Endodermal cell (in vitro differentiated cells): ENCODE measurements at regions not wholly inside any gene's neighbourhood (a gene's known extent, or its start where the extent isn't known, plus 50 kb on each side); places are given as distances from the start of the nearest gene placed in this dataset.
"Not testable (repeated sequence)": the region's sequence is repeated elsewhere in the genome, so short reads cannot be mapped to it uniquely, and the experiment has no call there.

Experiments used
- DNase-seq: peaks from one replicate; pipeline ENCODE4 v3.0.0-alpha.2; 2017
- H3K27ac ChIP-seq: 2 replicates; pipeline ENCODE4 v1.5.1; 2013; ENCODE audit warnings: mild to moderate bottlenecking, low read depth, low read length, moderate library complexity
- H3K27me3 ChIP-seq: 2 replicates; pipeline ENCODE4 v1.6.1; 2013; ENCODE audit warnings: mild to moderate bottlenecking, low read length, moderate library complexity; ENCODE audit not compliant: insufficient read depth, control insufficient read depth, poor library complexity, severe bottlenecking
- H3K36me3 ChIP-seq: 2 replicates; pipeline ENCODE4 v1.7.0; 2013; ENCODE audit warnings: mild to moderate bottlenecking, low read length, moderate library complexity; ENCODE audit not compliant: control insufficient read depth, insufficient read depth
- H3K4me1 ChIP-seq: one replicate; pipeline ENCODE4 v1.7.0; 2013; ENCODE audit warnings: low read length; ENCODE audit not compliant: control insufficient read depth, insufficient read depth
- H3K4me3 ChIP-seq: 2 replicates; pipeline ENCODE4 v1.5.1; 2013; ENCODE audit warnings: mild to moderate bottlenecking, low read length, moderate library complexity
- H3K9ac ChIP-seq: 2 replicates; pipeline ENCODE4 v1.6.1; 2013; ENCODE audit warnings: mild to moderate bottlenecking, low read length, moderate library complexity; ENCODE audit not compliant: poor library complexity, severe bottlenecking; ENCODE audit errors: extremely low read depth
- H3K9me3 ChIP-seq: 2 replicates; pipeline ENCODE4 v1.6.1; 2013; ENCODE audit warnings: mild to moderate bottlenecking, low read length, moderate library complexity; ENCODE audit not compliant: control insufficient read depth
- H3K27ac Mint-ChIP-seq: 2 replicates; pipeline ENCODE4 v1.8.0; 2020; ENCODE audit warnings: mixed read lengths
- H3K27me3 Mint-ChIP-seq: 2 replicates; pipeline ENCODE4 v1.8.0; 2021; ENCODE audit warnings: mild to moderate bottlenecking, mixed read lengths; ENCODE audit not compliant: insufficient read depth
- H3K36me3 Mint-ChIP-seq: 2 replicates; pipeline ENCODE4 v1.8.0; 2020; ENCODE audit warnings: low read depth, mixed read lengths
- H3K4me1 Mint-ChIP-seq: 2 replicates; pipeline ENCODE4 v1.8.0; 2020; ENCODE audit warnings: mixed read lengths
- H3K4me3 Mint-ChIP-seq: 2 replicates; pipeline ENCODE4 v1.8.0; 2020; ENCODE audit warnings: mild to moderate bottlenecking, moderate library complexity, mixed read lengths
- H3K9me3 Mint-ChIP-seq: 2 replicates; pipeline ENCODE4 v1.8.0; 2020; ENCODE audit warnings: mild to moderate bottlenecking, mixed read lengths
- WGBS, 2 experiments: methylation state at CpG; one replicate each; pipeline versions ENCODE4 v1.1.5 to v1.1.7; 2013; ENCODE audit warnings: missing lambda C conversion rate in 2 of 2, mixed read lengths in 1 of 2; ENCODE audit not compliant: insufficient coverage in 1 of 2, insufficient read length in 1 of 2; 5-methylcytosine and 5-hydroxymethylcytosine counted together
- TF ChIP-seq, protein P1 (sequence below): fragments of 200-600 bp; sonication (generic); conservative IDR thresholded peaks from 2 replicates; pipeline ENCODE4 v1.5.0; 2021; ENCODE audit warnings: antibody characterized with exemption, mild to moderate bottlenecking

DNA sequence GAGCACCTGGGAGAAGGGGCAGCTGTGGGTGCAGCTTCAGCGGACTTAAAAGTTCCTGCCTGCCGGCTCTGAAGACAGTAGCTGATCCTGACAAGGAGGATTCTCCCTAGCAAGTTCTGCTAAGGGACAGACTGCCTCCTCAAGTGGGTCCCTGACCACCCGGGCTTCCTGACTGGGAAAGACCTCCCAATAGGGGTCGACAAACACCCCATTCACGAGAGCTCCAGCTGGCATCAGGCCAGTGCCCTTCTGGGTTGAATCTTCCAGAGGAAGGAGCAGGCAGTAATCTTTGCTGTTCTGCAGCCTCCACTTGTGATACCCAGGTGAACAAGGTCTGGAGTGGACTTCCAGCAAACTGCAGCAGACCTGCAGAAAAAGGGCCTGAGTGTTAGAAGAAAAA lies 632.9 kb downstream of the CCDC85A start:
- no peak for DNase-seq
- Mint-ChIP-seq H3K27ac (no peak overlapping the region), H3K36me3 (no peaks in the 10 kb centered on the region), H3K9me3 (peaks cover 16% of the 10 kb centered on the region), H3K27me3 (no peaks in the 10 kb centered on the region), H3K4me1 (no peaks in the 10 kb centered on the region), H3K4me3 (no peak overlapping the region)
- WGBS, 2 experiments = 82 to 100% methylated on average over 1 to 5 of the region's 5 CpGs
- Histone ChIP-seq H3K36me3 (no peaks in the 10 kb centered on the region), H3K27me3 (no peaks in the 10 kb centered on the region), H3K9me3 (no peaks in the 10 kb centered on the region), H3K27ac (no peak overlapping the region), H3K4me1 (no peaks in the 10 kb centered on the region), H3K4me3 (no peak overlapping the region), H3K9ac (no peak overlapping the region)
- TF ChIP-seq, protein P1, sequence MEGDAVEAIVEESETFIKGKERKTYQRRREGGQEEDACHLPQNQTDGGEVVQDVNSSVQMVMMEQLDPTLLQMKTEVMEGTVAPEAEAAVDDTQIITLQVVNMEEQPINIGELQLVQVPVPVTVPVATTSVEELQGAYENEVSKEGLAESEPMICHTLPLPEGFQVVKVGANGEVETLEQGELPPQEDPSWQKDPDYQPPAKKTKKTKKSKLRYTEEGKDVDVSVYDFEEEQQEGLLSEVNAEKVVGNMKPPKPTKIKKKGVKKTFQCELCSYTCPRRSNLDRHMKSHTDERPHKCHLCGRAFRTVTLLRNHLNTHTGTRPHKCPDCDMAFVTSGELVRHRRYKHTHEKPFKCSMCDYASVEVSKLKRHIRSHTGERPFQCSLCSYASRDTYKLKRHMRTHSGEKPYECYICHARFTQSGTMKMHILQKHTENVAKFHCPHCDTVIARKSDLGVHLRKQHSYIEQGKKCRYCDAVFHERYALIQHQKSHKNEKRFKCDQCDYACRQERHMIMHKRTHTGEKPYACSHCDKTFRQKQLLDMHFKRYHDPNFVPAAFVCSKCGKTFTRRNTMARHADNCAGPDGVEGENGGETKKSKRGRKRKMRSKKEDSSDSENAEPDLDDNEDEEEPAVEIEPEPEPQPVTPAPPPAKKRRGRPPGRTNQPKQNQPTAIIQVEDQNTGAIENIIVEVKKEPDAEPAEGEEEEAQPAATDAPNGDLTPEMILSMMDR = no peak

DNA sequence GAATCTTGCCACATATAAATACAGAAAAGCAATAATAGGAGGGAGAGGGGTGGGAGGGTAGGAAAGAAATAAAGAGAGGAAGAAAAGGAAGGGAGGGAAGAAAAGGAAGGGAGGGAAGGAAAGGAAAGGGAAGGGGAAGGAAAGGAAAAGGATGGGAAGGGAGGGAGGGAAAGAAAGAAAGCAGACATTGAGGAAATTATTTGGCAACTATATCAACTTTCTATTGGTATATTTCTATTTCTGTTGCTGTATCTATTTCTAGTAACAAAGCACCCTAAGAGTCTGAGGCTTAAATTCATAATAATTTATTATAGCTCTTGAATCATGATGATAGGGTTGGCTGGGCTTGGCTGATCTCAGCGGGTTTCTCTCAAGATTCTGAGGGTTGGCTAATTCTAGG lies 648.0 kb downstream of the CCDC85A start:
- Mint-ChIP-seq H3K9me3 (no peaks in the 10 kb centered on the region), H3K4me3 (no peak overlapping the region), H3K27me3 (no peaks in the 10 kb centered on the region), H3K36me3 (no peaks in the 10 kb centered on the region), H3K4me1 (no peaks in the 10 kb centered on the region), H3K27ac (no peak overlapping the region)
- DNase-seq = no peak
- no peaks in the 10 kb centered on the region for H3K4me1 ChIP-seq
- H3K9me3 ChIP-seq = no peaks in the 10 kb centered on the region
- WGBS, 2 experiments = 81% methylated on average over 1 of the region's 1 CpG; no CpG with 5 or more reads in 1 of the 2 experiments
- TF ChIP-seq, protein P1 = no peak
- no peaks in the 10 kb centered on the region for H3K27me3 ChIP-seq
- H3K4me3 ChIP-seq = no peak overlapping the region
- H3K27ac ChIP-seq = no peak overlapping the region
- H3K9ac ChIP-seq = no peak overlapping the region
- H3K36me3 ChIP-seq = no peaks in the 10 kb centered on the region

DNA sequence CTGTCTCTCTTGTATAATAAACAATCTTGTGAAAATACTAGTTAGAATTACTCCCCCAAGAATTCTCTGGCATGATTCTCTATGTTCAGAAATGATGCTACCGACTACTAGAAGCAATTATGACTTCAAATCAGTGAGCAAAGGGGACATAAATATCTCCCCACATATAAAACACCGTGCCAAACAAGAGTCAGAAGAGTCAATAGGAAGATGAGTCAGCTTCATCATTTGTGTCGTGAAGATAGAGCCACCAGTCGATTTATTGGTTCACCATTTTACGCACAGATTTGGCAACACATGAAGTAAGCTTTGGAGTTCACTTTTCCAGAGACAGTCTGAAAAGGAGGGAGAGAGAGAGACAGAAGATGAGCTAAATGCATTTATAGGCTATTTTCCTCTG lies 650.9 kb downstream of the CCDC85A start:
- Histone ChIP-seq H3K9me3 (no peaks in the 10 kb centered on the region), H3K27me3 (no peaks in the 10 kb centered on the region), H3K4me1 (no peaks in the 10 kb centered on the region), H3K9ac (no peak overlapping the region), H3K27ac (no peak overlapping the region), H3K4me3 (no peak overlapping the region), H3K36me3 (no peaks in the 10 kb centered on the region)
- Mint-ChIP-seq H3K4me1 (no peaks in the 10 kb centered on the region), H3K9me3 (peaks cover 6% of the 10 kb centered on the region), H3K27ac (no peak overlapping the region), H3K36me3 (no peaks in the 10 kb centered on the region), H3K27me3 (no peaks in the 10 kb centered on the region), H3K4me3 (no peak overlapping the region)
- 84 to 90% methylated on average over 3 to 5 of the region's 5 CpGs for WGBS, 2 experiments
- DNase-seq = no peak
- TF ChIP-seq, protein P1 = no peak

DNA sequence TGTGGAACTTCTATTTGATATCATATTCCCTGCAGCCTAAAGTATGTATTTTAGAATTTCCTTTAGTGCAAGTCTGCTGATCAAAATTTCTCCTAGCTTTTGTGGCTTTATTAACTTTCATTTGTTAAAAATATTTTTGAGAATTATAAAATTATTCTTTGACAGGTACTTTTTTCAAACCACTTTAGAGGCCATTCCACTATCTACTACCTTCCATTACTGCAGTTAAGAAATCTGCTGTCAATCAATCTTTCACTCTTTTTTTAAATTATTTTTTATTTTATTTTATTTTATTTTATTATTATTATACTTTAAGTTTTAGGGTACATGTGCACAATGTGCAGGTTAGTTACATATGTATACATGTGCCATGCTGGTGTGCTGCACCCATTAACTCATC lies 656.2 kb downstream of the CCDC85A start:
- H3K4me3 Mint-ChIP-seq, H3K27me3 ChIP-seq, H3K27ac Mint-ChIP-seq, H3K27me3 Mint-ChIP-seq, H3K36me3 Mint-ChIP-seq, H3K36me3 ChIP-seq, H3K27ac ChIP-seq, H3K9ac ChIP-seq, H3K4me1 ChIP-seq, DNase-seq, H3K4me3 ChIP-seq, H3K4me1 Mint-ChIP-seq: not testable (repeated sequence)
- H3K9me3 Mint-ChIP-seq = peaks cover 18% of the 10 kb centered on the region
- H3K9me3 ChIP-seq = peaks cover 11% of the 10 kb centered on the region
